Astrocyte (in vitro differentiated cells and primary cell): ENCODE measurements at regions not wholly inside any gene's neighbourhood (a gene's known extent, or its start where the extent isn't known, plus 50 kb on each side); places are given as distances from the start of the nearest gene placed in this dataset.

Source experiments
- EZH2 ChIP-seq: IDR thresholded peaks from 2 replicates; pipeline ENCODE4 v1.6.1; 2012; ENCODE audit warnings: mild to moderate bottlenecking, low read length, inconsistent platforms; ENCODE audit not compliant: insufficient read depth
- TF ChIP-seq, protein P1 (sequence below): IDR thresholded peaks from 2 replicates; pipeline ENCODE4 v1.5.1; 2011; ENCODE audit warnings: low read depth, mild to moderate bottlenecking, inconsistent platforms, low read length, moderate library complexity; ENCODE audit not compliant: insufficient read depth

DNA sequence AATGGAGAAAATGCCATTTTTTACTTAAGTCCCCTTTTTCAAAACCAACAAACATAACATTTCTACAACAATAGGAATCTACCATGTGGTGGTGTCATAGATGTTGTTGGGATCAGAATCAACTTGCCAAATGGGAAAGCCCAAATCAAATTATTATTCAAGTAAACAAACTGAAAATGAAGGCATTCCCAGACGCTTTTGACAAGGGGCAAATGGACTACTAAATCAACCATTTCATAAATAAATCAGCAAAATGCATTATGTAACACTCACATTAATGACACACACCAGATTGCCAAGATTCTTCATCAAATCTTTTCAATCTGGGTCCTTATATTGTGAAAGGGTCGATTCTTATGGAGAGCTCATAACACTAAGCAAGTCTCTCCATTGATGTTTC is 375.6 kb downstream of the KIF16B start:
- TF ChIP-seq, protein P1, sequence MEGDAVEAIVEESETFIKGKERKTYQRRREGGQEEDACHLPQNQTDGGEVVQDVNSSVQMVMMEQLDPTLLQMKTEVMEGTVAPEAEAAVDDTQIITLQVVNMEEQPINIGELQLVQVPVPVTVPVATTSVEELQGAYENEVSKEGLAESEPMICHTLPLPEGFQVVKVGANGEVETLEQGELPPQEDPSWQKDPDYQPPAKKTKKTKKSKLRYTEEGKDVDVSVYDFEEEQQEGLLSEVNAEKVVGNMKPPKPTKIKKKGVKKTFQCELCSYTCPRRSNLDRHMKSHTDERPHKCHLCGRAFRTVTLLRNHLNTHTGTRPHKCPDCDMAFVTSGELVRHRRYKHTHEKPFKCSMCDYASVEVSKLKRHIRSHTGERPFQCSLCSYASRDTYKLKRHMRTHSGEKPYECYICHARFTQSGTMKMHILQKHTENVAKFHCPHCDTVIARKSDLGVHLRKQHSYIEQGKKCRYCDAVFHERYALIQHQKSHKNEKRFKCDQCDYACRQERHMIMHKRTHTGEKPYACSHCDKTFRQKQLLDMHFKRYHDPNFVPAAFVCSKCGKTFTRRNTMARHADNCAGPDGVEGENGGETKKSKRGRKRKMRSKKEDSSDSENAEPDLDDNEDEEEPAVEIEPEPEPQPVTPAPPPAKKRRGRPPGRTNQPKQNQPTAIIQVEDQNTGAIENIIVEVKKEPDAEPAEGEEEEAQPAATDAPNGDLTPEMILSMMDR, result no peak
- TF ChIP-seq EZH2, result no peak
